Endothelial cell (in vitro differentiated cells): ENCODE measurements at regions not wholly inside any gene's neighbourhood (a gene's known extent, or its start where the extent isn't known, plus 50 kb on each side); places are given as distances from the start of the nearest gene placed in this dataset.

Experiments used
- DNase-seq: peaks from one replicate; pipeline ENCODE4 v3.0.0; 2021; ENCODE audit warnings: low spot score
- H3K27ac Mint-ChIP-seq: one replicate; pipeline ENCODE4 v1.8.0; 2021; ENCODE audit warnings: mixed read lengths, inconsistent platforms; ENCODE audit not compliant: unreplicated experiment
- H3K27me3 Mint-ChIP-seq: one replicate; pipeline ENCODE4 v1.8.0; 2021; ENCODE audit warnings: mild to moderate bottlenecking, moderate library complexity, mixed read lengths, inconsistent platforms; ENCODE audit not compliant: unreplicated experiment
- H3K36me3 Mint-ChIP-seq: one replicate; pipeline ENCODE4 v1.8.0; 2021; ENCODE audit warnings: mild to moderate bottlenecking, low read depth, mixed read lengths, inconsistent platforms; ENCODE audit not compliant: unreplicated experiment
- H3K4me1 Mint-ChIP-seq: one replicate; pipeline ENCODE4 v1.8.0; 2021; ENCODE audit warnings: mild to moderate bottlenecking, mixed read lengths, inconsistent platforms; ENCODE audit not compliant: unreplicated experiment
- H3K4me3 Mint-ChIP-seq: one replicate; pipeline ENCODE4 v1.8.0; 2021; ENCODE audit warnings: mild to moderate bottlenecking, mixed read lengths, inconsistent platforms; ENCODE audit not compliant: unreplicated experiment
- H3K9me3 Mint-ChIP-seq: one replicate; pipeline ENCODE4 v1.8.0; 2021; ENCODE audit warnings: mixed read lengths, inconsistent platforms; ENCODE audit not compliant: unreplicated experiment
- TF ChIP-seq, protein P1 (sequence below): fragments of 200-600 bp; sonication (generic); IDR thresholded peaks from one replicate; pipeline ENCODE4 v1.5.0; 2021; ENCODE audit warnings: antibody characterized with exemption; ENCODE audit not compliant: unreplicated experiment

DNA sequence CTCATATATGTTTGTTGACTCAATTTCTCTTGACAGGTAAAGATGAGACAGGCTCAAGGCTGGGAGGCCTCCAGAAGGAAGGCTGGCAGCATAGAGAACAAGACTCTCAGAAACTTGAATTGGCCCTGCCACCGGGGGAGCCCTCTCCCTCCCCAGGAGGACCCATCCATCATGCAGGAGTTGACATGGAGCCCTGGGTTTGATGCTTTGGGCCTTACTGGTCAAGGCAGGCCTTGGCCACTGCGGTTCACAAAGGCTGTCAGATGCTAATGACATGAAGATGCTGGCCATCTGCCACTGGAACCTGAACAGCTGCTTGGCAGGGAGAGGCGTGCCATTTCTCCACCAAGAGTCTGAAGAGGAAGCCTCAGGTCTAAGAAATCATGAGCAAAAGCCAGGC is 193.6 kb downstream of the MTCL1 start:
- H3K9me3 Mint-ChIP-seq = no peaks in the 10 kb centered on the region
- H3K27me3 Mint-ChIP-seq = no peaks in the 10 kb centered on the region
- TF ChIP-seq, protein P1, sequence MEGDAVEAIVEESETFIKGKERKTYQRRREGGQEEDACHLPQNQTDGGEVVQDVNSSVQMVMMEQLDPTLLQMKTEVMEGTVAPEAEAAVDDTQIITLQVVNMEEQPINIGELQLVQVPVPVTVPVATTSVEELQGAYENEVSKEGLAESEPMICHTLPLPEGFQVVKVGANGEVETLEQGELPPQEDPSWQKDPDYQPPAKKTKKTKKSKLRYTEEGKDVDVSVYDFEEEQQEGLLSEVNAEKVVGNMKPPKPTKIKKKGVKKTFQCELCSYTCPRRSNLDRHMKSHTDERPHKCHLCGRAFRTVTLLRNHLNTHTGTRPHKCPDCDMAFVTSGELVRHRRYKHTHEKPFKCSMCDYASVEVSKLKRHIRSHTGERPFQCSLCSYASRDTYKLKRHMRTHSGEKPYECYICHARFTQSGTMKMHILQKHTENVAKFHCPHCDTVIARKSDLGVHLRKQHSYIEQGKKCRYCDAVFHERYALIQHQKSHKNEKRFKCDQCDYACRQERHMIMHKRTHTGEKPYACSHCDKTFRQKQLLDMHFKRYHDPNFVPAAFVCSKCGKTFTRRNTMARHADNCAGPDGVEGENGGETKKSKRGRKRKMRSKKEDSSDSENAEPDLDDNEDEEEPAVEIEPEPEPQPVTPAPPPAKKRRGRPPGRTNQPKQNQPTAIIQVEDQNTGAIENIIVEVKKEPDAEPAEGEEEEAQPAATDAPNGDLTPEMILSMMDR = no peak
- no peaks in the 10 kb centered on the region for H3K4me1 Mint-ChIP-seq
- DNase-seq = no peak
- H3K27ac Mint-ChIP-seq = no peak overlapping the region
- H3K4me3 Mint-ChIP-seq = no peak overlapping the region
- H3K36me3 Mint-ChIP-seq = no peaks in the 10 kb centered on the region

DNA sequence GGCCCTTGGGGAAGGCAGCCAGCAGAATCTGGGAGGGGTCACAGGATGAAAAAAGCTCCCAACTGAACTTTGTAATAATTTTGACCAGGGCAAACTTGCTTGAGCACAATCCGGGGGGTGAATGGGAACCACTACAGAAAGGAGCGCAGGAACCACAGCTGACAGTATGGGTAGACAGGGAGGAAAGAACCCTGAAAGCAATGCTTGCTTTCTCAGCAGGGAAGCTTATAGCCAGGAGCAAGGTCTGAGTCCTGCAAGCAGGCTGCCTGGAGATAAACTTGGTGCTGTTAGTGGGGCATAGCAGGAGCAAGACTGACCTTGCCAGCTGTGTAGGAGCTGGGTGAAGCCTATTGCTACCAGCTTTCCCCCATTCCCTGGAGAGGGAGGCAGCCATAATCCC is 195.2 kb downstream of the MTCL1 start:
- TF ChIP-seq, protein P1 = no peak
- no peaks in the 10 kb centered on the region for H3K9me3 Mint-ChIP-seq
- H3K4me1 Mint-ChIP-seq = no peaks in the 10 kb centered on the region
- H3K4me3 Mint-ChIP-seq = no peak overlapping the region
- no peaks in the 10 kb centered on the region for H3K27me3 Mint-ChIP-seq
- DNase-seq = no peak
- no peak overlapping the region for H3K27ac Mint-ChIP-seq
- no peaks in the 10 kb centered on the region for H3K36me3 Mint-ChIP-seq

DNA sequence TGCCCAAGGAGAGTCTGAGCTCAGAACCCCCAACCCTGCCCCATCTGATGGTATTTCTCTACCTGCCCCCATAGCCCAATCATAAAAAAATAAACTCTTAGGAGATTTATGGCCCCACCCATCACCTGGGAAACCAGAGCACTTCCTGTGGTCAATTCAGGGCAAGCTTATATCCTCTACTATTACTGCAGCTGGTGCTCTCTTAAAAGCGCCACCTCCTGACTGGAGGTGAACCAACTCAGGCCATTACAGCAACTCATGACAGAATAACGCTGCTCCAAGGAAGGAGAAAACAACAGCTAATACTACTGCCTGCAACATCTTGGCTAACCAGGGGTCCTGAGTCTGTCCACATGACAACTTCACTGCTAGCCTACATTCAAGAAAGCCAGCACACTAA is 195.7 kb downstream of the MTCL1 start:
- Mint-ChIP-seq H3K9me3 (no peaks in the 10 kb centered on the region), H3K4me1 (no peaks in the 10 kb centered on the region), H3K27ac (no peak overlapping the region), H3K36me3 (no peaks in the 10 kb centered on the region), H3K4me3 (no peak overlapping the region), H3K27me3 (no peaks in the 10 kb centered on the region)
- TF ChIP-seq, protein P1 = no peak
- DNase-seq = no peak

DNA sequence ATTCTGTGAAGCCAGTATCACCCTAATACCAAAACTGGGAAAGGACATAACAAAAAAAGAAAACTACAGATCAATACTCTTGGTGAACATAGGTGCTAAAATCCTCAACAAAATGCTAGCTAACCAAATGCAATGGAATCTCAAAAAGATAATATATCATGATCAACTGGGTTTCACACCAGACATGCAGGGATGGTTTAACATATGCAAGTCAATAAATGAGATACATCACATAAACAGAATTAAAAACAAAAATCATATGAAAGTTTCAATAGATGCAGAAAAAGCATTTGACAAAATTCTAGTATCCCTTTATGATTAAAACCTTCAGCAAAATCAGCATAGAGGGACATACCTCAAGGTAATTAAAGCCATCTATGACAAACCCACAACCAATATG is 198.2 kb upstream of the NDUFV2 start:
- H3K4me3 Mint-ChIP-seq = no peak overlapping the region
- DNase-seq = no peak
- H3K27ac Mint-ChIP-seq = no peak overlapping the region
- TF ChIP-seq, protein P1 = no peak
- peaks cover 2% of the 10 kb centered on the region for H3K27me3 Mint-ChIP-seq
- no peaks in the 10 kb centered on the region for H3K9me3 Mint-ChIP-seq
- no peaks in the 10 kb centered on the region for H3K36me3 Mint-ChIP-seq
- no peaks in the 10 kb centered on the region for H3K4me1 Mint-ChIP-seq

DNA sequence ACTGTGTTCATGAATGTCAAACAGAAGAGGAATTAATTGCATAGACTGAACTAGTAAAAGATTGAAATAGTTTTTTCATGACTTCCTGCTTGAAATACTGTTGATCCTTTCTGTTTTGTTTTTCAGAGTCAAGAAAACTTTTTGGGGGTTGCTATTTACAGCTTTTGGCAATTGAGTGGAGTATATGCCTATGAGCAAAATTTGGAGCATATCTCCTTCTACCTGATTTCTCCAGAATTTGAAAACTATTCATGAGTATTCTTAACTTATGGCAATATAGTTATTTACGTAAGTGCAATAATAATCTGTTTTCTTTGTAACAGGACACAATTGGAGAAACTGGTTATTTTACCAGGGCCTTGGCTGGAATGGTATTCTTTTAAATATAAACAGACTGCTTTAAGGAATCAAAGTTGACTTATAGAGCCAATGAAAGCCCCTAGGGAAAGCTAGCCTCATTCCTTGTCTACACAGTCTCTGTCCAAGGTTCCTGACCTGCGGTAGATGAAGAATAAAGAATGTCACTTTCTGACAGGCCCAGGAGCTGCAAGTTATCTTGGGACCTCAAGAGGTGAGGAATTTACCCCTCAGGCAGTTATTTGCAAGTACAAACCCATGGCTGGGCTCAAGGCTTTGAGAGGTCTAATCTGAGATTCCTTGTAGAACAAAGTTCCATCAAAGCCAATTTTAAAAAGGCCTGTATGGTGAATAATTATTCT is 193.5 kb upstream of the NDUFV2 start:
- H3K27me3 Mint-ChIP-seq = peaks cover 2% of the 10 kb centered on the region
- no peaks in the 10 kb centered on the region for H3K9me3 Mint-ChIP-seq
- no peak overlapping the region for H3K27ac Mint-ChIP-seq
- no peak for DNase-seq
- no peak overlapping the region for H3K4me3 Mint-ChIP-seq
- TF ChIP-seq, protein P1 = no peak
- H3K36me3 Mint-ChIP-seq = no peaks in the 10 kb centered on the region
- no peaks in the 10 kb centered on the region for H3K4me1 Mint-ChIP-seq
